ENCODE measurements at regions not wholly inside any gene's neighbourhood (a gene's known extent, or its start where the extent isn't known, plus 50 kb on each side); places are given as distances from the start of the nearest gene placed in this dataset.

GRCh38 chr2:234818937-234819336, 132.9 kb upstream of the SH3BP4 start:
- no peaks in the 10 kb centered on the region for H3K27me3 ChIP-seq

GRCh38 chr2:234816491-234816890, 135.3 kb upstream of the SH3BP4 start:
- H3K27me3 ChIP-seq: no peaks in the 10 kb centered on the region
- H3K36me3 ChIP-seq: no peaks in the 10 kb centered on the region
- no peak for TF ChIP-seq CTCF (IDR thresholded peaks at IDR 0.05)
- no peak overlapping the region for H3K4me3 ChIP-seq
- no peak for DNase-seq
- H3K9me3 ChIP-seq: no peaks in the 10 kb centered on the region
- intact Hi-C loops (cut with DNase I): no loop called here
- no peak for ATAC-seq
- no peaks in the 10 kb centered on the region for H3K4me1 ChIP-seq
- H3K27ac ChIP-seq: no peak overlapping the region

More at GRCh38 chr2:234818937-234819336, 132.9 kb upstream of the SH3BP4 start:
- DNase-seq (no peak), ATAC-seq (no peak)
- H3K27ac ChIP-seq: no peak overlapping the region
- no peaks in the 10 kb centered on the region for H3K9me3 ChIP-seq
- intact Hi-C loops (cut with DNase I): no loop called here
- no peaks in the 10 kb centered on the region for H3K4me1 ChIP-seq
- H3K36me3 ChIP-seq: no peaks in the 10 kb centered on the region
- H3K4me3 ChIP-seq: no peak overlapping the region
- no peak for TF ChIP-seq CTCF (IDR thresholded peaks at IDR 0.05)

GRCh38 chr2:234816056-234816455, 135.8 kb upstream of the SH3BP4 start:
- DNase-seq (no peak), ATAC-seq (no peak)
- TF ChIP-seq CTCF (IDR thresholded peaks at IDR 0.05): no peak
- Histone ChIP-seq H3K9me3 (no peaks in the 10 kb centered on the region), H3K27ac (no peak overlapping the region), H3K4me1 (no peaks in the 10 kb centered on the region), H3K36me3 (no peaks in the 10 kb centered on the region), H3K4me3 (no peak overlapping the region), H3K27me3 (no peaks in the 10 kb centered on the region)
- intact Hi-C loops (cut with DNase I): no loop called here

- ATAC-seq: no peak
- Histone ChIP-seq H3K27ac (no peak overlapping the region), H3K4me3 (no peak overlapping the region), H3K27me3 (no peaks in the 10 kb centered on the region), H3K36me3 (no peaks in the 10 kb centered on the region), H3K9me3 (no peaks in the 10 kb centered on the region), H3K4me1 (no peaks in the 10 kb centered on the region)
- no peak for TF ChIP-seq CTCF (IDR thresholded peaks at IDR 0.05)
- intact Hi-C loops (cut with DNase I): no loop called here
- no peak for DNase-seq
Observed at GRCh38 chr2:234814374-234814773, 137.4 kb upstream of the SH3BP4 start.

GRCh38 chr2:234812851-234813250, 139.0 kb upstream of the SH3BP4 start:
- no peak for TF ChIP-seq CTCF (IDR thresholded peaks at IDR 0.05)
- no peaks in the 10 kb centered on the region for H3K9me3 ChIP-seq
- no peak overlapping the region for H3K4me3 ChIP-seq
- intact Hi-C loops (cut with DNase I): no loop called here
- DNase-seq (peak in 2 of 4 donors; percentile 73 to 86), ATAC-seq (peak; percentile 18)
- no peak overlapping the region for H3K27ac ChIP-seq
- H3K4me1 ChIP-seq: no peaks in the 10 kb centered on the region
- no peaks in the 10 kb centered on the region for H3K27me3 ChIP-seq
- no peaks in the 10 kb centered on the region for H3K36me3 ChIP-seq

Measured in left lung (tissue), 4 donors.